CD4-positive, alpha-beta memory T cell (primary cell): ENCODE measurements at regions not wholly inside any gene's neighbourhood (a gene's known extent, or its start where the extent isn't known, plus 50 kb on each side); places are given as distances from the start of the nearest gene placed in this dataset.

Experiments
- CTCF ChIA-PET: fragments of 350-600 bp; sonication (Branson Sonifier 250); formaldehyde crosslinking; loops from one replicate; lab custom pipeline; 2021; ENCODE audit warnings: inconsistent platforms; ENCODE audit not compliant: partially characterized antibody; lab: Charles Lee
- POLR2A ChIA-PET: fragments of 350-600 bp; sonication (Branson Sonifier 250); formaldehyde crosslinking; loops from one replicate; lab custom pipeline; 2021; ENCODE audit not compliant: partially characterized antibody; lab: Charles Lee
- DNase-seq, 5 donors: peaks; one replicate each; pipeline versions ENCODE4 v3.0.0 to v3.0.0-alpha.2; 2020 to 2022; ENCODE audit warnings: mixed read lengths in 1 of 5
- H3K27ac ChIP-seq: one replicate; pipeline ENCODE4 v1.7.0; 2013; ENCODE audit warnings: low read depth, low read length
- H3K27me3 ChIP-seq: 2 replicates; pipeline ENCODE4 v1.7.0; 2013; ENCODE audit warnings: mild to moderate bottlenecking, low read length, moderate library complexity; ENCODE audit not compliant: insufficient read depth
- H3K36me3 ChIP-seq: 2 replicates; pipeline ENCODE4 v1.7.0; 2013; ENCODE audit warnings: mild to moderate bottlenecking, low read length, moderate library complexity; ENCODE audit not compliant: insufficient read depth
- H3K4me1 ChIP-seq: 2 replicates; pipeline ENCODE4 v1.7.0; 2013; ENCODE audit warnings: mild to moderate bottlenecking, low read length, moderate library complexity; ENCODE audit not compliant: insufficient read depth
- H3K4me3 ChIP-seq, 2 donors: one replicate each; pipeline ENCODE4 v1.7.0; 2013; ENCODE audit warnings: low read length in 2 of 2, mild to moderate bottlenecking in 1 of 2
- H3K9me3 ChIP-seq, 2 donors: one replicate each; pipeline ENCODE4 v1.7.0; 2013; ENCODE audit warnings: low read length in 2 of 2, control low read depth in 1 of 2; ENCODE audit not compliant: control insufficient read depth in 1 of 2
- H3K27ac Mint-ChIP-seq, 7 donors: one replicate each; pipeline ENCODE4 v1.8.0; 2020 to 2021; ENCODE audit warnings: mixed read lengths in 7 of 7, mild to moderate bottlenecking in 6 of 7, inconsistent platforms in 3 of 7, moderate library complexity in 3 of 7
- H3K27me3 Mint-ChIP-seq, 2 donors: one replicate each; pipeline ENCODE4 v1.8.0; 2020 to 2021; ENCODE audit warnings: mixed read lengths in 2 of 2
- H3K36me3 Mint-ChIP-seq, 2 donors: one replicate each; pipeline ENCODE4 v1.8.0; 2020 to 2021; ENCODE audit warnings: mixed read lengths in 2 of 2, inconsistent platforms in 1 of 2, mild to moderate bottlenecking in 1 of 2
- H3K4me1 Mint-ChIP-seq, 4 donors: one replicate each; pipeline ENCODE4 v1.8.0; 2020 to 2021; ENCODE audit warnings: mixed read lengths in 4 of 4, mild to moderate bottlenecking in 1 of 4
- H3K4me3 Mint-ChIP-seq, 8 donors: one replicate each; pipeline ENCODE4 v1.8.0; 2020 to 2021; ENCODE audit warnings: mixed read lengths in 8 of 8, mild to moderate bottlenecking in 7 of 8, moderate library complexity in 6 of 8, inconsistent platforms in 3 of 8
- H3K9me3 Mint-ChIP-seq, 8 donors: one replicate each; pipeline ENCODE4 v1.8.0; 2020 to 2021; ENCODE audit warnings: mixed read lengths in 8 of 8, mild to moderate bottlenecking in 5 of 8, inconsistent platforms in 3 of 8, moderate library complexity in 1 of 8
- intact Hi-C: fragments of 100-400 bp; cut with micrococcal nuclease; formaldehyde crosslinking; loops from one replicate; pipeline ENCODE4 v1.15.1; 2023

- no peaks in the 10 kb centered on the region for H3K27me3 Mint-ChIP-seq
- no peak overlapping the region for H3K4me3 Mint-ChIP-seq
- no peaks in the 10 kb centered on the region for H3K36me3 ChIP-seq
- H3K27me3 ChIP-seq = no peaks in the 10 kb centered on the region
- intact Hi-C loops = loop anchor here (10.0 kb wide), 2 partner anchors 594 to 706 kb away; partner anchors contain the start of genes ANKMY2, BZW2 and SNX13
- H3K27ac ChIP-seq = no peak overlapping the region
- H3K4me3 ChIP-seq = no peak overlapping the region
- H3K27ac Mint-ChIP-seq = no peak overlapping the region
- peaks cover 22 to 33% (median 28%) of the 10 kb centered on the region in 4 donors for H3K4me1 Mint-ChIP-seq
- ChIA-PET POLR2A (interaction anchor here (2.4 kb wide), 1 partner anchor 58 kb away, joined by 8 read pairs; the partner anchor contains the start of gene AHR), CTCF (no interaction called here)
- no peaks in the 10 kb centered on the region for H3K9me3 ChIP-seq
- H3K36me3 Mint-ChIP-seq = peaks cover 0 to 6% of the 10 kb centered on the region in 2 donors
- peaks cover 21% of the 10 kb centered on the region for H3K4me1 ChIP-seq
- peaks cover 0 to 6% (median 0%) of the 10 kb centered on the region in 8 donors for H3K9me3 Mint-ChIP-seq
- DNase-seq = no peak
These were observed 59.4 kb upstream of the AHR start for GRCh38 chr7:17239046-17239445.

DNA sequence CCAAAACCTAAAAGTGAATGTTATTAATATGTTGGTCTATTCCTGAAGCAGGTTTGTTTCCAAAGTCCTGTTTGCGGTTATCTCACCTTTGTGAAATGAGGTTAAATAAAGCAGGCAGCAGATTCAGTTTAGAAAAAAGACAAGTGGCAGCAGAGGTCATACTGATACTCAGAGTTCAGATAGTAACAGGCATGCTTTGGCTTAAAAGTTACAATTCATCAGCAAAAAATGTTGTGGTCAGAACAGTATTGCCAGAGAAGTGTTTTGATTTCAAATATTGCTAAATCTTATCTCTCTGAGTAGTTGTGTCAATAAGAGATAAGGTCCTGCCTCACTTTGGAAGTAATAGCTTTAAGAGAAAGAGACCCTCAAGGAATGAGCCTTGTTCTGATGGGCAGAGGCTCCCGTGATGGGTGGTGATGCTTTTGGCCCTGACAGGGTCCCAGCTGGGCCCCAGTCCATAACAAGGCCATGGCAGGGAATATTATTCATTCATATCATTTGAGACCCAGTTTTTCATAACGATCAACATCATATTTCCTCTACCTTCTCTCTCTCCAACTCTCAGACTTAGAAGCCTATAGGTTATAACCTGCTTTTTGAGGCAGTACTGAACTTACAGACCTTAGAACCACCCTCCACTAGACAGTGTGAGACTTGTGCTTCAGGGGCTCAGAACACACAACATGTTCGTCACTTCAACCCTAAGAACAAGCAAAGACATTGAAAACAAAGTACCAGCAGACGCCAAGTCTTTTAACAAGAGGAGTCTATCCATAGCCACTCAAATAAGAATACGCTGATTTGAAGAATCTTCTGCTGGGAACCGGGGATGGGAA lies 58.5 kb upstream of the AHR start:
- Mint-ChIP-seq H3K4me3 (no peak overlapping the region), H3K4me1 (peaks cover 16 to 26% (median 21%) of the 10 kb centered on the region in 4 donors), H3K27ac (peak overlapping the region in 1 of 7 donors; percentile 29), H3K27me3 (no peaks in the 10 kb centered on the region), H3K36me3 (peaks cover 0 to 4% of the 10 kb centered on the region in 2 donors), H3K9me3 (peaks cover 0 to 6% (median 0%) of the 10 kb centered on the region in 8 donors)
- H3K27me3 ChIP-seq = no peaks in the 10 kb centered on the region
- H3K27ac ChIP-seq = no peak overlapping the region
- no peaks in the 10 kb centered on the region for H3K36me3 ChIP-seq
- ChIA-PET CTCF (no interaction called here), POLR2A (interaction anchor here (2.4 kb wide), 1 partner anchor 57 kb away, joined by 8 read pairs; the partner anchor contains the start of gene AHR)
- H3K4me1 ChIP-seq = peaks cover 15% of the 10 kb centered on the region
- no peak overlapping the region for H3K4me3 ChIP-seq
- no peak for DNase-seq
- intact Hi-C loops = loop anchor here (10.0 kb wide), 2 partner anchors 595 to 705 kb away; partner anchors contain the start of genes ANKMY2, BZW2 and SNX13
- no peaks in the 10 kb centered on the region for H3K9me3 ChIP-seq

GRCh38 chr7:17242504-17242903 lies 55.9 kb upstream of the AHR start:
- Mint-ChIP-seq H3K4me3 (no peak overlapping the region), H3K4me1 (peaks cover 1 to 4% (median 3%) of the 10 kb centered on the region in 4 donors), H3K36me3 (no peaks in the 10 kb centered on the region), H3K27ac (no peak overlapping the region), H3K9me3 (no peaks in the 10 kb centered on the region), H3K27me3 (no peaks in the 10 kb centered on the region)
- Histone ChIP-seq H3K27me3 (no peaks in the 10 kb centered on the region), H3K27ac (no peak overlapping the region), H3K9me3 (no peaks in the 10 kb centered on the region), H3K4me3 (no peak overlapping the region), H3K36me3 (no peaks in the 10 kb centered on the region), H3K4me1 (no peaks in the 10 kb centered on the region)
- POLR2A ChIA-PET = no interaction called here
- intact Hi-C loops = no loop called here
- no peak for DNase-seq
- CTCF ChIA-PET = no interaction called here

DNA sequence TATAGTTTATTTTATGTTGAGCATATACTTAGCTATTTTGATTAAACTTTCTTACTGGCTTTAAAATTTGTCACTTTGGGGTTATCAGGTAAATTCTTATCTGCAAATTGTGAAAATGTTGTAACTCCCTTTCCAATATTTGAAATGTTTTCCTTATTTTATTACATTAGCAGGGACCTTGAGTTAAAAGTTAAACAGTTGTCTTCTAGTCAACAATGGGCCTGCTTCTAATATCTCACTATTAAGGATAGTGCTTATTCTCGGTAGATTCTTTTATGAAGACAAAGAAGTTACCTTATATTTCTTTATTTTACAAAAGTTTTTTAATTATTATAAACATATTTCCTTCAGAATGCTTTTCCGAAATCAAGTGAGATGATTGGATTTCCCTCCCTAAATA lies 53.7 kb upstream of the AHR start:
- Histone ChIP-seq H3K4me1 (no peaks in the 10 kb centered on the region), H3K27ac (no peak overlapping the region), H3K36me3 (no peaks in the 10 kb centered on the region), H3K27me3 (no peaks in the 10 kb centered on the region), H3K4me3 (no peak overlapping the region), H3K9me3 (no peaks in the 10 kb centered on the region)
- Mint-ChIP-seq H3K4me3 (no peak overlapping the region), H3K36me3 (no peaks in the 10 kb centered on the region), H3K4me1 (peaks cover under 1 to 2% (median under 1%) of the 10 kb centered on the region in 4 donors), H3K27me3 (no peaks in the 10 kb centered on the region), H3K27ac (no peak overlapping the region), H3K9me3 (no peaks in the 10 kb centered on the region)
- DNase-seq = no peak
- ChIA-PET CTCF (no interaction called here), POLR2A (no interaction called here)
- intact Hi-C loops = no loop called here

GRCh38 chr7:17247357-17247756 lies 51.1 kb upstream of the AHR start:
- Mint-ChIP-seq H3K9me3 (peaks cover 0 to 2% (median 0%) of the 10 kb centered on the region in 8 donors), H3K27me3 (no peaks in the 10 kb centered on the region), H3K27ac (no peak overlapping the region), H3K4me3 (no peak overlapping the region), H3K4me1 (peaks cover 8 to 12% (median 9%) of the 10 kb centered on the region in 4 donors), H3K36me3 (no peaks in the 10 kb centered on the region)
- no peak for DNase-seq
- H3K36me3 ChIP-seq = no peaks in the 10 kb centered on the region
- intact Hi-C loops = no loop called here
- H3K9me3 ChIP-seq = no peaks in the 10 kb centered on the region
- no peaks in the 10 kb centered on the region for H3K4me1 ChIP-seq
- CTCF ChIA-PET = interaction anchor here (1.1 kb wide), 1 partner anchor 54 kb away, joined by 3 read pairs; no protein-coding TSS in a partner anchor
- H3K27ac ChIP-seq = no peak overlapping the region
- H3K4me3 ChIP-seq = no peak overlapping the region
- H3K27me3 ChIP-seq = no peaks in the 10 kb centered on the region
- POLR2A ChIA-PET = interaction anchor here (1.3 kb wide), 1 partner anchor 51 kb away, joined by 3 read pairs; the partner anchor contains the start of gene AHR

- Mint-ChIP-seq H3K27me3 (no peaks in the 10 kb centered on the region), H3K36me3 (no peaks in the 10 kb centered on the region), H3K4me3 (no peak overlapping the region), H3K4me1 (peaks cover 8 to 12% (median 9%) of the 10 kb centered on the region in 4 donors), H3K27ac (no peak overlapping the region), H3K9me3 (peaks cover 0 to 6% (median under 1%) of the 10 kb centered on the region in 8 donors)
- Histone ChIP-seq H3K27ac (no peak overlapping the region), H3K9me3 (no peaks in the 10 kb centered on the region), H3K36me3 (no peaks in the 10 kb centered on the region), H3K4me1 (no peaks in the 10 kb centered on the region), H3K27me3 (no peaks in the 10 kb centered on the region), H3K4me3 (no peak overlapping the region)
- POLR2A ChIA-PET = no interaction called here
- CTCF ChIA-PET = no interaction called here
- no peak for DNase-seq
- intact Hi-C loops = no loop called here
These were observed 49.9 kb upstream of the AHR start for GRCh38 chr7:17248527-17248926.
